Right lobe of liver (tissue), 6 donors: ENCODE measurements at regions not wholly inside any gene's neighbourhood (a gene's known extent, or its start where the extent isn't known, plus 50 kb on each side); places are given as distances from the start of the nearest gene placed in this dataset.

Experiments used
- ATAC-seq, 4 donors: fragments of 200-7000 bp; cut with Tn5 transposase; one replicate each; pipeline ENCODE4 v1.9.1; 2020; ENCODE audit warnings: mild to moderate bottlenecking in 4 of 4, moderate library complexity in 4 of 4
- DNase-seq, 3 donors: peaks; one replicate each; pipeline ENCODE4 v3.0.0-alpha.2; 2020
- H3K27ac ChIP-seq, 3 donors: fragments of 200-600 bp; one replicate each; pipeline ENCODE4 v1.8.0; 2022
- H3K27me3 ChIP-seq, 2 donors: fragments of 200-600 bp; one replicate each; pipeline ENCODE4 v1.8.0; 2022
- H3K36me3 ChIP-seq, 4 donors: fragments of 200-600 bp; sonication (generic) in 1 of 4; one replicate each; pipeline versions ENCODE4 v1.5.1 to v1.8.0; 2017 to 2022; ENCODE audit warnings: control low read depth in 1 of 4
- H3K4me1 ChIP-seq, 4 donors: fragments of 200-600 bp; sonication (generic) in 1 of 4; one replicate each; pipeline versions ENCODE4 v1.5.1 to v1.8.0; 2017 to 2022; ENCODE audit warnings: control low read depth in 1 of 4
- H3K4me3 ChIP-seq, 3 donors: fragments of 200-600 bp; one replicate each; pipeline ENCODE4 v1.8.0; 2022
- H3K9me3 ChIP-seq, 4 donors: fragments of 200-600 bp; sonication (generic) in 1 of 4; one replicate each; pipeline versions ENCODE4 v1.5.1 to v1.8.0; 2017 to 2022; ENCODE audit warnings: control low read depth in 1 of 4
- CTCF ChIP-seq, 4 donors: fragments of 200-600 bp in 3 of 4; fragments of 450-650 bp in 1 of 4; IDR thresholded peaks; one replicate each; pipeline versions ENCODE4 v1.5.1 to v1.8.0; 2016 to 2022; ENCODE audit warnings: antibody characterized with exemption in 4 of 4, mild to moderate bottlenecking in 2 of 4
- POLR2A ChIP-seq: fragments of 450-650 bp; IDR thresholded peaks from one replicate; pipeline ENCODE4 v1.6.1; 2017; ENCODE audit warnings: antibody characterized with exemption, mild to moderate bottlenecking
- WGBS: methylation state at CpG from one replicate; pipeline ENCODE4 v1.1.6; 2018; ENCODE audit warnings: low coverage, low lambda C conversion rate; ENCODE audit not compliant: insufficient coverage; ENCODE audit errors: missing lambda C conversion rate; 5-methylcytosine and 5-hydroxymethylcytosine counted together
- intact Hi-C, 2 donors: fragments of 100-400 bp; cut with DNase I; formaldehyde crosslinking; loops; one replicate each; pipeline versions ENCODE4 v1.11.2 to v1.14.1; 2022
- donor health status: DM: no; HTN: yes; CAD: no.
- donor health status: DM: no; HTN: no; CAD: no.
- donor health status: DM: no; HTN: no; CAD: no.
- donor health status: DM: no; HTN: yes; CAD: no.
- donor health status: DM: no; HTN: yes; CAD: no.

GRCh38 chr4:105022811-105023667, 123.6 kb upstream of the TET2 start:
- 46% methylated on average over 4 of the region's 6 CpGs for WGBS
- TF ChIP-seq CTCF (IDR thresholded peaks at IDR 0.05) (no peak), POLR2A (no peak)
- intact Hi-C loops: no loop called here
- no peak overlapping the region for H3K27ac ChIP-seq
- no peaks in the 10 kb centered on the region for H3K4me1 ChIP-seq
- H3K4me3 ChIP-seq: no peak overlapping the region
- no peaks in the 10 kb centered on the region for H3K27me3 ChIP-seq
- no peaks in the 10 kb centered on the region for H3K36me3 ChIP-seq
- H3K9me3 ChIP-seq: no peaks in the 10 kb centered on the region
- ATAC-seq (no peak), DNase-seq (no peak)

GRCh38 chr4:105023668-105024055, 123.0 kb upstream of the TET2 start:
- no peak overlapping the region for H3K27ac ChIP-seq
- no peaks in the 10 kb centered on the region for H3K27me3 ChIP-seq
- no peaks in the 10 kb centered on the region for H3K9me3 ChIP-seq
- intact Hi-C loops: no loop called here
- ATAC-seq (no peak), DNase-seq (no peak)
- H3K4me3 ChIP-seq: no peak overlapping the region
- no peak for TF ChIP-seq POLR2A
- no peak for TF ChIP-seq CTCF (IDR thresholded peaks at IDR 0.05)
- H3K4me1 ChIP-seq: no peaks in the 10 kb centered on the region
- no peaks in the 10 kb centered on the region for H3K36me3 ChIP-seq

GRCh38 chr4:105025263-105026017, 121.2 kb upstream of the TET2 start:
- Histone ChIP-seq H3K9me3 (no peaks in the 10 kb centered on the region), H3K4me1 (no peaks in the 10 kb centered on the region), H3K27ac (no peak overlapping the region), H3K36me3 (no peaks in the 10 kb centered on the region), H3K27me3 (no peaks in the 10 kb centered on the region), H3K4me3 (no peak overlapping the region)
- intact Hi-C loops: no loop called here
- WGBS: 81% methylated on average over 2 of the region's 2 CpGs
- DNase-seq (no peak), ATAC-seq (no peak)
- TF ChIP-seq CTCF (IDR thresholded peaks at IDR 0.05): no peak
- no peak for TF ChIP-seq POLR2A

GRCh38 chr4:105036991-105037390, 109.7 kb upstream of the TET2 start:
- no peak overlapping the region for H3K27ac ChIP-seq
- TF ChIP-seq POLR2A (no peak), CTCF (IDR thresholded peaks at IDR 0.05) (no peak)
- H3K27me3 ChIP-seq: no peaks in the 10 kb centered on the region
- ATAC-seq (no peak), DNase-seq (no peak)
- no peaks in the 10 kb centered on the region for H3K4me1 ChIP-seq
- peaks cover 0 to 10% (median 0%) of the 10 kb centered on the region in 4 donors for H3K9me3 ChIP-seq
- no peaks in the 10 kb centered on the region for H3K36me3 ChIP-seq
- intact Hi-C loops: no loop called here
- WGBS: 73% methylated on average over 1 of the region's 1 CpG
- H3K4me3 ChIP-seq: no peak overlapping the region
